ENCODE measurements at regions not wholly inside any gene's neighbourhood (a gene's known extent, or its start where the extent isn't known, plus 50 kb on each side); places are given as distances from the start of the nearest gene placed in this dataset.
"Not testable (repeated sequence)": the region's sequence is repeated elsewhere in the genome, so short reads cannot be mapped to it uniquely, and the experiment has no call there.

DNA sequence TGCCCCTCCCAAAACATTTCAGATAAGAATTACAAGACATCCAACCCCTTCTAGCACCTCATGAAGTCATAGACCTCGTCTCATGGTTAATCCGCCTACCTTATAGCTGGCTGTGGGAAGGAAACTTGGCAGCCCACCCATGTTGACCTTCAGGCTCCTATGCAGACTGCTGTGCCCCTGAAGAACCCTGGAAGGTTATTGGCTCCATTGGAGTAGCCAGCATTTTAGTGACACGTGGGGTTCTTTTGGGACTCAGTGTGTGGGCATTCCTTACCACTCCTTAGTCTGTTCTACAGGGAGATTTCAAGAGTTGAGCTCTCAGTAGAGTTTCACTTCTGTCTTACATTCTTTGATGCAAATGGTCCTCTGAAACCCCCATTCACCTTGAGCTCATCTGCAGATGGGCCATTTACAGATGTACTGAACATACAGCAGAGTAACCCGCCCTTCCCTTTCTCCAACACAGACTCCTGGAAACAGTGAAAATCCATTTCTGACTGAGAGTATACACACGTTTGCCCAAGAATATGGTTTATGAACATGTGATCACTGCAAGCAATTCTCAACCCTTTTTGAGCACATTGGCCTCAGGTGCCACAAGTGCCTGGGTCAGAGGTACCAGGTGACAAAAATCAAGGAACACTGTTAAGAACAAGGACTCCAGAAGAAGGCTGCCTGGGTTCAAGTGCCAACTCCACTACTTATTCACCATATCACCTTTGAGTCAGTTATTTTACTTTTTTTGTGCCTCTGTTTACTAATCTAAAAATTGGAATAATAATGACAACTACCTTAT, 54.0 kb upstream of the HECW1 start:
- H3K4ac ChIP-seq (ENCODE audit: low read depth, low read length) = no peak overlapping the region
- H3K23me2 ChIP-seq (ENCODE audit: insufficient read length, low read depth, low read length, poor library complexity, severe bottlenecking) = no peaks in the 10 kb centered on the region
- no peaks in the 10 kb centered on the region for H3K79me1 ChIP-seq (ENCODE audit: insufficient read depth, low read depth, low read length, poor library complexity, severe bottlenecking)
- H3K9me3 ChIP-seq (ENCODE audit: control insufficient read depth, low read depth, low read length) = no peaks in the 10 kb centered on the region
- H3K9ac ChIP-seq (ENCODE audit: extremely low read depth, insufficient read length, low read length) = no peak overlapping the region
- no peak overlapping the region for H2BK120ac ChIP-seq (ENCODE audit: low read depth, low read length, poor library complexity, severe bottlenecking)
- H3K4me1 ChIP-seq (ENCODE audit: insufficient read depth, low read length) = peaks cover 10% of the 10 kb centered on the region; the same call in 1 of the 2 replicates
- H2BK20ac ChIP-seq (ENCODE audit: low read depth, low read length, poor library complexity, severe bottlenecking) = no peak overlapping the region
- Mint-ChIP-seq H3K4me1 (peaks cover 20 to 31% of the 10 kb centered on the region in 2 experiments), H3K4me3 (no peak overlapping the region), H3K9me3 (peaks cover 2 to 3% of the 10 kb centered on the region in 2 experiments; a peak in 3 of 5 replicates), H3K27me3 (ENCODE audit: low read depth) (no peaks in the 10 kb centered on the region), H3K36me3 (ENCODE audit: insufficient read depth in 1 of 3, low read depth in 3 of 3) (peaks cover 0 to 9% (median 0%) of the 10 kb centered on the region in 3 experiments; a peak in 3 of 7 replicates), H3K27ac (no peak overlapping the region; a peak in 1 of 7 replicates)
- H3K27ac ChIP-seq (ENCODE audit: insufficient read length, low read depth, low read length) = no peak overlapping the region
- H4K5ac ChIP-seq (ENCODE audit: insufficient read length, low read depth, low read length) = no peak overlapping the region
- H3K27me3 ChIP-seq (ENCODE audit: insufficient read depth, low read length) = no peaks in the 10 kb centered on the region
- DNase-seq = no peak
- WGBS (ENCODE audit: extremely low coverage, insufficient read length, low lambda C conversion rate) = no CpG with 5 or more reads among the region's 5 CpGs
- H2AFZ ChIP-seq (ENCODE audit: low read length) = no peak overlapping the region
- no peak overlapping the region for H3K56ac ChIP-seq (ENCODE audit: insufficient read length, low read depth, low read length)
- no peak for TF ChIP-seq CTCF (conservative IDR thresholded peaks at IDR 0.05)
- no peaks in the 10 kb centered on the region for H3K79me2 ChIP-seq (ENCODE audit: insufficient read depth, low read length)
- no peak overlapping the region for H3K18ac ChIP-seq (ENCODE audit: insufficient read length, low read depth, low read length)
- no peak overlapping the region for H2AK5ac ChIP-seq (ENCODE audit: insufficient read length, low read length)
- no peak overlapping the region for H3K4me2 ChIP-seq (ENCODE audit: insufficient read depth, insufficient read length, low read length)
- no peak overlapping the region for H2BK12ac ChIP-seq (ENCODE audit: insufficient read length, low read depth, low read length)
- H2BK5ac ChIP-seq (ENCODE audit: insufficient read length, low read length) = no peak overlapping the region
- H4K20me1 ChIP-seq (ENCODE audit: control insufficient read depth, insufficient read depth, insufficient read length) = no peaks in the 10 kb centered on the region
- no peak overlapping the region for H4K91ac ChIP-seq (ENCODE audit: insufficient read length, low read depth, low read length)
- no peak overlapping the region for H3K23ac ChIP-seq (ENCODE audit: insufficient read length, low read depth, low read length)
- H2BK15ac ChIP-seq (ENCODE audit: low read depth, low read length) = no peak overlapping the region
- no peak overlapping the region for H3T11ph ChIP-seq (ENCODE audit: low read length)
- no peak overlapping the region for H3K14ac ChIP-seq (ENCODE audit: insufficient read depth, low read length)
- H4K8ac ChIP-seq (replicated peaks; ENCODE audit: insufficient read length, low read depth, low read length) = no peak overlapping the region

GRCh38 chr7:43059067-43059600, 53.3 kb upstream of the HECW1 start:
- H3K27ac ChIP-seq (ENCODE audit: insufficient read length, low read depth, low read length); H2BK120ac ChIP-seq (ENCODE audit: low read depth, low read length, poor library complexity, severe bottlenecking): not testable (repeated sequence)

More at GRCh38 chr7:43059067-43059600, 53.3 kb upstream of the HECW1 start:
- not testable (repeated sequence) for H3K9ac ChIP-seq (ENCODE audit: extremely low read depth, insufficient read length, low read length); H2BK20ac ChIP-seq (ENCODE audit: low read depth, low read length, poor library complexity, severe bottlenecking); H4K91ac ChIP-seq (ENCODE audit: insufficient read length, low read depth, low read length); DNase-seq; H3K18ac ChIP-seq (ENCODE audit: insufficient read length, low read depth, low read length); H3K23ac ChIP-seq (ENCODE audit: insufficient read length, low read depth, low read length); H3K27me3 ChIP-seq (ENCODE audit: insufficient read depth, low read length); H2AFZ ChIP-seq (ENCODE audit: low read length); H3K4me2 ChIP-seq (ENCODE audit: insufficient read depth, insufficient read length, low read length); H4K5ac ChIP-seq (ENCODE audit: insufficient read length, low read depth, low read length); H2BK15ac ChIP-seq (ENCODE audit: low read depth, low read length); H3K56ac ChIP-seq (ENCODE audit: insufficient read length, low read depth, low read length); H2AK5ac ChIP-seq (ENCODE audit: insufficient read length, low read length); H4K20me1 ChIP-seq (ENCODE audit: control insufficient read depth, insufficient read depth, insufficient read length); H3K9me3 ChIP-seq (ENCODE audit: control insufficient read depth, low read depth, low read length); H4K8ac ChIP-seq (replicated peaks; ENCODE audit: insufficient read length, low read depth, low read length); H2BK5ac ChIP-seq (ENCODE audit: insufficient read length, low read length); H3T11ph ChIP-seq (ENCODE audit: low read length); H3K27me3 Mint-ChIP-seq (ENCODE audit: low read depth); H3K79me1 ChIP-seq (ENCODE audit: insufficient read depth, low read depth, low read length, poor library complexity, severe bottlenecking); H3K23me2 ChIP-seq (ENCODE audit: insufficient read length, low read depth, low read length, poor library complexity, severe bottlenecking); H3K9me3 Mint-ChIP-seq; H3K36me3 Mint-ChIP-seq (ENCODE audit: insufficient read depth in 1 of 3, low read depth in 3 of 3); H3K4ac ChIP-seq (ENCODE audit: low read depth, low read length); H3K79me2 ChIP-seq (ENCODE audit: insufficient read depth, low read length); H2BK12ac ChIP-seq (ENCODE audit: insufficient read length, low read depth, low read length)
- peaks cover 10% of the 10 kb centered on the region; the same call in 1 of the 2 replicates for H3K4me1 ChIP-seq (ENCODE audit: insufficient read depth, low read length)
- H3K27ac Mint-ChIP-seq = peak overlapping the region; percentile 95 to 97 (median 96)
- WGBS (ENCODE audit: extremely low coverage, insufficient read length, low lambda C conversion rate) = no CpG with 5 or more reads among the region's 33 CpGs
- peak overlapping the region; percentile 59; a peak in 4 of 5 replicates for H3K4me3 Mint-ChIP-seq
- peaks cover 18 to 26% of the 10 kb centered on the region in 2 experiments for H3K4me1 Mint-ChIP-seq
- H3K14ac ChIP-seq (ENCODE audit: insufficient read depth, low read length) = peak overlapping the region; percentile 36; the same call in 1 of the 2 replicates

Data from H9 (cell line).